Mesenteric fat pad (tissue), 1 donor: ENCODE measurements at regions not wholly inside any gene's neighbourhood (a gene's known extent, or its start where the extent isn't known, plus 50 kb on each side); places are given as distances from the start of the nearest gene placed in this dataset.

Experiments
- DNase-seq: peaks from one replicate; pipeline ENCODE4 v3.0.0-alpha.2; 2020; ENCODE audit warnings: low spot score
- donor health status: DM: yes; HTN: yes; CAD: no.

GRCh38 chr3:127106053-127106452 is 86.9 kb upstream of the PRR23E start:
- peak; percentile 86 for DNase-seq

- no peak for DNase-seq
Measured at GRCh38 chr3:127106456-127106855, 86.5 kb upstream of the PRR23E start.

- DNase-seq, result no peak
Measured at GRCh38 chr3:127107002-127107401, 85.9 kb upstream of the PRR23E start.

GRCh38 chr3:127107491-127108375 is 85.2 kb upstream of the PRR23E start:
- no peak for DNase-seq

GRCh38 chr3:127108796-127109195 is 84.1 kb upstream of the PRR23E start:
- DNase-seq, result no peak

- DNase-seq, result no peak
Measured at GRCh38 chr3:127110982-127111693, 81.8 kb upstream of the PRR23E start.

- no peak for DNase-seq
Measured at GRCh38 chr3:127112796-127113570, 79.9 kb upstream of the PRR23E start.

GRCh38 chr3:127113571-127113891 is 79.4 kb upstream of the PRR23E start:
- DNase-seq, result no peak

- DNase-seq, result no peak
Measured at GRCh38 chr3:127114337-127115070, 78.4 kb upstream of the PRR23E start.

GRCh38 chr3:127115691-127116351 is 77.1 kb upstream of the PRR23E start:
- no peak for DNase-seq

- no peak for DNase-seq
Measured at GRCh38 chr3:127118366-127118765, 74.6 kb upstream of the PRR23E start.

- DNase-seq, result no peak
Measured at GRCh38 chr3:127119693-127120464, 73.1 kb upstream of the PRR23E start.

GRCh38 chr3:127120851-127121647 is 71.9 kb upstream of the PRR23E start:
- DNase-seq, result no peak

- DNase-seq, result no peak
Measured at GRCh38 chr3:127121885-127122284, 71.0 kb upstream of the PRR23E start.

- no peak for DNase-seq
Measured at GRCh38 chr3:127123533-127123932, 69.4 kb upstream of the PRR23E start.

GRCh38 chr3:127124120-127124519 is 68.8 kb upstream of the PRR23E start:
- no peak for DNase-seq

- no peak for DNase-seq
Measured at GRCh38 chr3:127131424-127132170, 61.3 kb upstream of the PRR23E start.

- DNase-seq, result no peak
Measured at GRCh38 chr3:127132876-127133275, 60.1 kb upstream of the PRR23E start.
